Testis (tissue), 2 donors: ENCODE measurements at regions not wholly inside any gene's neighbourhood (a gene's known extent, or its start where the extent isn't known, plus 50 kb on each side); places are given as distances from the start of the nearest gene placed in this dataset.

ENCODE experiments used
- DNase-seq: peaks from one replicate; pipeline ENCODE4 v3.0.0-alpha.2; 2019
- H3K27ac ChIP-seq, 2 donors: fragments of 200-600 bp; sonication (generic); one replicate each; pipeline ENCODE4 v1.5.1; 2019
- H3K27me3 ChIP-seq: fragments of 200-600 bp; sonication (generic); one replicate; pipeline ENCODE4 v1.5.1; 2019
- H3K36me3 ChIP-seq: fragments of 200-600 bp; sonication (generic); one replicate; pipeline ENCODE4 v1.5.1; 2017; ENCODE audit warnings: low read depth; ENCODE audit errors: missing control alignments
- H3K4me1 ChIP-seq: fragments of 200-600 bp; sonication (generic); one replicate; pipeline ENCODE4 v1.5.1; 2019
- H3K4me3 ChIP-seq, 2 donors: fragments of 200-600 bp; sonication (generic); one replicate each; pipeline ENCODE4 v1.5.1; 2017 to 2019
- H3K9me3 ChIP-seq: fragments of 200-600 bp; sonication (generic); one replicate; pipeline ENCODE4 v1.5.1; 2017
- CTCF ChIP-seq, 3 experiments: fragments of 450-650 bp in 2 of 3; fragments of 200-600 bp in 1 of 3; sonication (generic) in 1 of 3; IDR thresholded peaks; one replicate each; pipeline ENCODE4 v1.5.1; 2016 to 2019; ENCODE audit warnings: antibody characterized with exemption in 3 of 3, mild to moderate bottlenecking in 2 of 3, moderate library complexity in 1 of 3
- POLR2A ChIP-seq: fragments of 450-650 bp; IDR thresholded peaks from one replicate; pipeline ENCODE4 v1.6.1; 2017; ENCODE audit warnings: antibody characterized with exemption, mild to moderate bottlenecking, moderate library complexity
- WGBS, 2 donors: methylation state at CpG; one replicate each; pipeline ENCODE4 v1.1.5; 2018; 5-methylcytosine and 5-hydroxymethylcytosine counted together
- intact Hi-C: fragments of 100-400 bp; cut with DNase I; formaldehyde crosslinking; loops from one replicate; pipeline ENCODE4 v1.15.1; 2023; ENCODE audit warnings: low total_unique reads

DNA sequence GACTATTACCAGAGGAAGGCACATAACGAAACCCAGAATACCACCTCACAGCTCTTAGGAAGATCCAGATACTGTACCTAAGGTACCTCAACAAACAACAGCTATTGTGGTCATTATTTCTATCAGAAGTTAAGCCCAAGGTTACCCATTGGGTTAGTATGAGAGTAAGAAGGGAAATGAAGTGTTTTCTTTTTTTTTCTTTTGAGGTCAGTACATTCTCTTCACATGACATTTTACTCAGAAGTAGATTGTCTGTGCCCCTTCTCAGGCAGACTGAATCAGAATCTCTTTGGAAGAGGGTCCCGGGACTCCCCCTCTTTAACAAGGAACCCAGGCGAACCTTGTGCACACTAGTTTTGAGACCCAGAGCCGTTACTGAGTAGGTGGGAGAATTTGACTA, 233.7 kb upstream of the CXCR4 start:
- Histone ChIP-seq H3K27ac (no peak overlapping the region), H3K4me3 (no peak overlapping the region), H3K36me3 (no peaks in the 10 kb centered on the region), H3K4me1 (no peaks in the 10 kb centered on the region), H3K27me3 (no peaks in the 10 kb centered on the region), H3K9me3 (no peaks in the 10 kb centered on the region)
- DNase-seq, result no peak
- no peak for TF ChIP-seq POLR2A
- no peak for TF ChIP-seq CTCF (IDR thresholded peaks at IDR 0.05)
- intact Hi-C loops, result no loop called here
- 93 to 98% methylated on average over 4 of the region's 4 CpGs for WGBS, 2 donors

DNA sequence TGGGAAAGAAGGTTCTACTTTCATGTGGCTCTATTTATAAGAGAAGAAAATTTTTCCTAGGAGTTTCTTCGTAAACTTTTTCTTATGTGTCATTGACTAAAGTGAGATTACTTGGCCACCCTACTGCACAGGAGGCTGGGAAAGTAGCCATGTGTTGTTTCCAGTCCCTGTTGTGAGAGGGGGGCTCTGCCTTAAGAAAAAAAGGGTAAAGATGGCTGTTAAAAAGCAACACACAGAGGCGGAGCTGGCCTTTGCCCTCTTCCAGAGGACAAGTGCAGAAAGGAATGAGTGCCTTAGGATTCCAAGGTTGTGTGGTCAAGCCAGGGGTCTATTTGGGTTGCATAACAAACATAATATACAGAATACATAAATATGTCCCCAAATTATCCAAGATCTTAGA, 230.0 kb upstream of the CXCR4 start:
- no peak overlapping the region for H3K4me3 ChIP-seq
- no peak for TF ChIP-seq CTCF (IDR thresholded peaks at IDR 0.05)
- TF ChIP-seq POLR2A, result no peak
- no peaks in the 10 kb centered on the region for H3K9me3 ChIP-seq
- H3K27me3 ChIP-seq, result no peaks in the 10 kb centered on the region
- H3K27ac ChIP-seq, result no peak overlapping the region
- H3K36me3 ChIP-seq, result no peaks in the 10 kb centered on the region
- 44 to 72% methylated on average over 2 of the region's 2 CpGs for WGBS, 2 donors
- intact Hi-C loops, result no loop called here
- no peaks in the 10 kb centered on the region for H3K4me1 ChIP-seq
- no peak for DNase-seq

GRCh38 chr2:136344339-136344738, 226.4 kb upstream of the CXCR4 start:
- no peaks in the 10 kb centered on the region for H3K4me1 ChIP-seq
- H3K4me3 ChIP-seq, result no peak overlapping the region
- WGBS, 2 donors, result 85 to 86% methylated on average over 3 of the region's 3 CpGs
- H3K27ac ChIP-seq, result no peak overlapping the region
- intact Hi-C loops, result no loop called here
- no peak for TF ChIP-seq POLR2A
- TF ChIP-seq CTCF (IDR thresholded peaks at IDR 0.05), result no peak
- H3K9me3 ChIP-seq, result no peaks in the 10 kb centered on the region
- H3K27me3 ChIP-seq, result no peaks in the 10 kb centered on the region
- no peak for DNase-seq
- no peaks in the 10 kb centered on the region for H3K36me3 ChIP-seq

DNA sequence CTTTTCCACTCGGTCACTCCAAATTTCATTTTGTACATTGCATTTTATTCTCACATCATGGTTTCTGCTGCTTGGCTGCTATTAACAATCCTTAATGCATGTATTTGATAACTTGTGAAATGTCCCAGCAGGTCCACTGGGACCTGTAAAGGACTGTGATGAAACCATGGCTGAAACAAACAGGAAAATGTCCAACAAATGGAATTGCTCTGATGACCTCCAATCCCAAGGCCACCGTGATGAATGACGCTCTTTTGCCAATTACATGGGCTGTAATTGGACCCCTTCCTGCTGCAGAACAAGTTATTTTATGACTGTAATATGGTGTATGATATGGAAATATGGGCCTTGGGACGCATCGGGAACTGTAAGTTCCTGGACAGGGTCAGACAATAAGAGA, 224.2 kb upstream of the CXCR4 start:
- no peaks in the 10 kb centered on the region for H3K36me3 ChIP-seq
- no peaks in the 10 kb centered on the region for H3K4me1 ChIP-seq
- no peaks in the 10 kb centered on the region for H3K27me3 ChIP-seq
- no peak for DNase-seq
- H3K4me3 ChIP-seq, result no peak overlapping the region
- no peak overlapping the region for H3K27ac ChIP-seq
- intact Hi-C loops, result no loop called here
- WGBS, 2 donors, result 45 to 52% methylated on average over 5 of the region's 5 CpGs
- no peaks in the 10 kb centered on the region for H3K9me3 ChIP-seq
- no peak for TF ChIP-seq CTCF (IDR thresholded peaks at IDR 0.05)
- TF ChIP-seq POLR2A, result no peak

DNA sequence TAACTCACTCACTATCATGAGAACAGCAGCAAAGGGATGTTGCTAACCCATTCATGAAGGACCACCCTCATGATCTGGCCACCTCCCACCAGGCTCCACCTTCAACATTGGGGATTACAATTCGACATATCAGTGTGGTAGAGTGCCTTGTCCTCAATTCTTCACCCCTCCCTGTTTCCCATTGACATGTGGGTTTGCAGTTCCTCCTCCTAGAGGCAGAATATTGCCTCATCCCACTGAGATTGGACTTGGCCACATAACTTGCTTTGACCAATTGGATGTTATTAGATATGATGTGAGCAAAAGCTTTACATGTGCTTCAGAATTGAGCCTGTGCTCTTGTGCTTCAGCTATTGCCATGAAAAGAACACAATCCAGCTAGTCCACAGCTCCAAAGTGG, 217.0 kb upstream of the CXCR4 start:
- H3K4me3 ChIP-seq, result no peak overlapping the region
- DNase-seq, result no peak
- no peaks in the 10 kb centered on the region for H3K36me3 ChIP-seq
- TF ChIP-seq CTCF (IDR thresholded peaks at IDR 0.05) (no peak), POLR2A (no peak)
- WGBS, 2 donors, result 96 to 100% methylated on average over 1 of the region's 1 CpG
- H3K27me3 ChIP-seq, result no peaks in the 10 kb centered on the region
- no peaks in the 10 kb centered on the region for H3K9me3 ChIP-seq
- no peaks in the 10 kb centered on the region for H3K4me1 ChIP-seq
- no peak overlapping the region for H3K27ac ChIP-seq
- intact Hi-C loops, result no loop called here
